IMR-90 (cell line): ENCODE measurements at regions not wholly inside any gene's neighbourhood (a gene's known extent, or its start where the extent isn't known, plus 50 kb on each side); places are given as distances from the start of the nearest gene placed in this dataset.
A peak's percentile ranks its signal among the peaks of the same experiment; 100 is the strongest.

ENCODE experiments used
- ATAC-seq: fragments of 200-7000 bp; cut with Tn5 transposase; 2 replicates; pipeline ENCODE4 v1.9.1; 2020; ENCODE audit warnings: low read depth, mild to moderate bottlenecking, moderate library complexity
- BruUV-seq: library from RNA; stranded (reverse); fragments of 400-500 nt; replicated peaks from 2 replicates; lab custom pipeline; 2021; lab: Mats Ljungman, UMichigan
- CTCF ChIA-PET: fragments of 300-600 bp; formaldehyde crosslinking; extraction: SDS; loops from one replicate; lab custom pipeline; 2021; ENCODE audit warnings: antibody characterized with exemption; lab: Yijun Ruan, JAX
- POLR2A ChIA-PET: fragments of 300-600 bp; sonication (Branson Sonifier 250); formaldehyde crosslinking; loops from one replicate; lab custom pipeline; 2022; ENCODE audit warnings: antibody characterized with exemption; ENCODE audit not compliant: unreplicated experiment; lab: Charles Lee
- DNase-seq: peaks from one replicate; pipeline ENCODE4 v3.0.0; 2013
- H2AFZ ChIP-seq: replicated peaks from 2 replicates; pipeline ENCODE3; 2013; ENCODE audit warnings: low read length, mild to moderate bottlenecking; ENCODE audit not compliant: poor library complexity
- H2AK5ac ChIP-seq: 2 replicates; pipeline ENCODE4 v1.6.1; 2013; ENCODE audit warnings: low read depth, low read length, inconsistent platforms
- H2AK9ac ChIP-seq: replicated peaks from 2 replicates; pipeline ENCODE3; 2013; ENCODE audit warnings: mild to moderate bottlenecking, low read depth, low read length, moderate library complexity; ENCODE audit not compliant: poor library complexity
- H2BK120ac ChIP-seq: 2 replicates; pipeline ENCODE4 v1.6.1; 2013; ENCODE audit warnings: low read depth, low read length, inconsistent platforms
- H2BK15ac ChIP-seq: 3 replicates; pipeline ENCODE4 v1.6.1; 2013; ENCODE audit warnings: low read depth, low read length, inconsistent platforms
- H2BK20ac ChIP-seq: 2 replicates; pipeline ENCODE4 v1.6.1; 2013; ENCODE audit warnings: low read depth, mild to moderate bottlenecking, inconsistent platforms, low read length, moderate library complexity
- H2BK5ac ChIP-seq: 2 replicates; pipeline ENCODE4 v1.6.1; 2013; ENCODE audit warnings: mild to moderate bottlenecking, low read depth, low read length, inconsistent platforms; ENCODE audit not compliant: poor library complexity, severe bottlenecking
- H3K14ac ChIP-seq: replicated peaks from 2 replicates; pipeline ENCODE4 v1.6.1; 2013; ENCODE audit warnings: low read depth, low read length, inconsistent platforms
- H3K18ac ChIP-seq: 2 replicates; pipeline ENCODE4 v1.6.1; 2013; ENCODE audit warnings: low read depth, low read length, control low read depth
- H3K23ac ChIP-seq: 2 replicates; pipeline ENCODE4 v1.6.1; 2013; ENCODE audit warnings: low read depth, low read length, inconsistent platforms
- H3K27ac ChIP-seq: 2 replicates; pipeline ENCODE4 v1.5.1; 2013; ENCODE audit warnings: mild to moderate bottlenecking, control low read depth, low read length; ENCODE audit not compliant: insufficient read depth
- H3K27me3 ChIP-seq: 2 replicates; pipeline ENCODE4 v1.6.1; 2013; ENCODE audit warnings: low read length; ENCODE audit not compliant: control insufficient read depth, insufficient read depth
- H3K36me3 ChIP-seq: 2 replicates; pipeline ENCODE4 v1.6.1; 2013; ENCODE audit warnings: low read length, mixed read lengths; ENCODE audit not compliant: control insufficient read depth, insufficient read depth
- H3K4ac ChIP-seq: 2 replicates; pipeline ENCODE4 v1.6.1; 2013; ENCODE audit warnings: low read depth, low read length, inconsistent platforms
- H3K4me1 ChIP-seq: 2 replicates; pipeline ENCODE4 v1.6.1; 2013; ENCODE audit warnings: low read length, mixed read lengths; ENCODE audit not compliant: control insufficient read depth, insufficient read depth
- H3K4me2 ChIP-seq: 2 replicates; pipeline ENCODE4 v1.6.1; 2013; ENCODE audit warnings: low read depth, mild to moderate bottlenecking, control low read depth, low read length, moderate library complexity
- H3K4me3 ChIP-seq: 2 replicates; pipeline ENCODE4 v1.5.1; 2013; ENCODE audit warnings: low read depth, mild to moderate bottlenecking, control low read depth, low read length, moderate library complexity; ENCODE audit not compliant: insufficient read depth
- H3K56ac ChIP-seq: 2 replicates; pipeline ENCODE4 v1.6.1; 2013; ENCODE audit warnings: low read length, inconsistent platforms; ENCODE audit not compliant: insufficient read depth; ENCODE audit errors: extremely low read depth
- H3K79me1 ChIP-seq, 2 experiments: 2 replicates each; pipeline ENCODE4 v1.6.1; 2013; ENCODE audit warnings: low read length in 2 of 2, inconsistent platforms in 1 of 2, low read depth in 1 of 2
- H3K9ac ChIP-seq: 2 replicates; pipeline ENCODE4 v1.6.1; 2013; ENCODE audit warnings: low read depth, low read length, control low read depth
- H3K9me1 ChIP-seq: 2 replicates; pipeline ENCODE4 v1.6.1; 2013; ENCODE audit warnings: low read length, inconsistent platforms; ENCODE audit not compliant: insufficient read depth
- H3K9me3 ChIP-seq: 2 replicates; pipeline ENCODE4 v1.6.1; 2013; ENCODE audit warnings: low read length; ENCODE audit not compliant: control insufficient read depth, insufficient read depth
- H4K20me1 ChIP-seq: 2 replicates; pipeline ENCODE4 v1.6.1; 2013; ENCODE audit warnings: low read length, inconsistent platforms; ENCODE audit not compliant: insufficient read depth
- H4K5ac ChIP-seq: 2 replicates; pipeline ENCODE4 v1.6.1; 2013; ENCODE audit warnings: mild to moderate bottlenecking, low read depth, low read length, control low read depth
- H4K8ac ChIP-seq, 2 experiments: 2 replicates each; pipeline ENCODE4 v1.6.1; 2013; ENCODE audit warnings: low read depth in 2 of 2, low read length in 2 of 2, control low read depth in 1 of 2, inconsistent platforms in 1 of 2
- H4K91ac ChIP-seq: 2 replicates; pipeline ENCODE4 v1.6.1; 2013; ENCODE audit warnings: low read depth, low read length, inconsistent platforms; ENCODE audit not compliant: insufficient read depth
- CEBPB ChIP-seq: IDR thresholded peaks from 2 replicates; pipeline ENCODE4 v1.6.1; 2012; ENCODE audit warnings: low read depth, low read length, improper control_type of control experiment
- MAZ ChIP-seq: IDR thresholded peaks from 2 replicates; pipeline ENCODE4 v1.6.1; 2012; ENCODE audit warnings: low read depth, mild to moderate bottlenecking, low read length, improper control_type of control experiment, moderate library complexity, borderline replicate concordance
- WGBS, 2 experiments: methylation state at CpG; one replicate each; pipeline versions ENCODE4 v1.1.5 to v1.1.7; 2013; ENCODE audit warnings: missing lambda C conversion rate in 2 of 2; ENCODE audit not compliant: insufficient read length in 1 of 2; ENCODE audit errors: extremely low coverage in 2 of 2; 5-methylcytosine and 5-hydroxymethylcytosine counted together
- dilution Hi-C: fragments of 300-500 bp; cut with HindIII; formaldehyde crosslinking; loops from one replicate; pipeline ENCODE4 v1.14.3; 2018; ENCODE audit warnings: low sequenced_read_pairs; ENCODE audit not compliant: unreplicated experiment
- in situ Hi-C: fragments of 300-500 bp; cut with MboI; formaldehyde crosslinking; loops from 3 replicates; pipeline ENCODE4 v1.14.3; 2019; ENCODE audit warnings: low sequenced_read_pairs, inconsistent platforms, mixed read lengths
- intact Hi-C: fragments of 100-400 bp; cut with micrococcal nuclease; formaldehyde crosslinking; loops from 2 replicates; pipeline ENCODE4 v1.10.0; 2022

GRCh38 chr5:124264499-124264898 is 481.9 kb downstream of the ZNF608 start:
- ChIA-PET POLR2A (no interaction called here), CTCF (no interaction called here)
- no TSS peak for BruUV-seq
- Histone ChIP-seq H2AFZ (no peak overlapping the region), H2BK15ac (no peak overlapping the region), H3K4me1 (peaks cover 2% of the 10 kb centered on the region; the same call in 1 of the 2 replicates), H4K8ac (no peak overlapping the region), H3K9me1 (no peaks in the 10 kb centered on the region; the same call in 1 of the 2 replicates), H3K79me1 (no peaks in the 10 kb centered on the region), H3K4ac (no peak overlapping the region), H2AK9ac (no peak overlapping the region), H3K27ac (no peak overlapping the region), H3K4me2 (no peak overlapping the region), H3K9me3 (no peaks in the 10 kb centered on the region), H3K9ac (no peak overlapping the region), H3K27me3 (peaks cover 6% of the 10 kb centered on the region; the same call in 1 of the 2 replicates), H3K56ac (no peak overlapping the region), H4K5ac (no peak overlapping the region), H2BK120ac (no peak overlapping the region), H2BK20ac (no peak overlapping the region), H3K18ac (no peak overlapping the region), H3K36me3 (no peaks in the 10 kb centered on the region), H3K4me3 (no peak overlapping the region), H3K14ac (no peak overlapping the region), H3K23ac (no peak overlapping the region), H2BK5ac (no peak overlapping the region), H2AK5ac (no peak overlapping the region), H4K20me1 (no peaks in the 10 kb centered on the region), H4K91ac (no peak overlapping the region)
- dilution Hi-C loops = no loop called here
- no peak for TF ChIP-seq CEBPB
- TF ChIP-seq MAZ = no peak
- intact Hi-C loops = no loop called here
- DNase-seq (peak; percentile 16), ATAC-seq (no peak)
- no CpG with 5 or more reads among the region's 2 CpGs for WGBS, 2 experiments
- in situ Hi-C loops = no loop called here
